WTC11 (cell line): ENCODE measurements at regions not wholly inside any gene's neighbourhood (a gene's known extent, or its start where the extent isn't known, plus 50 kb on each side); places are given as distances from the start of the nearest gene placed in this dataset.
"Not testable (repeated sequence)": the region's sequence is repeated elsewhere in the genome, so short reads cannot be mapped to it uniquely, and the experiment has no call there.

ENCODE experiments used
- ATAC-seq: fragments of 200-7000 bp; cut with Tn5 transposase; 2 replicates; pipeline ENCODE4 v1.10.0; 2021; ENCODE audit warnings: mild to moderate bottlenecking, moderate library complexity
- CTCF ChIA-PET: fragments of 300-600 bp; sonication (Branson Sonifier 250); formaldehyde crosslinking; loops from one replicate; lab custom pipeline; 2021; ENCODE audit warnings: antibody characterized with exemption; lab: Charles Lee
- POLR2A ChIA-PET: fragments of 350-600 bp; sonication (Branson Sonifier 250); formaldehyde crosslinking; loops from one replicate; lab custom pipeline; 2021; ENCODE audit warnings: antibody characterized with exemption; lab: Charles Lee
- DNase-seq: peaks from one replicate; pipeline ENCODE4 v3.0.0; 2021; ENCODE audit warnings: low spot score
- H3K27ac Mint-ChIP-seq: 2 replicates; pipeline ENCODE4 v1.8.0; 2021; ENCODE audit warnings: mixed read lengths
- H3K27me3 Mint-ChIP-seq: 2 replicates; pipeline ENCODE4 v1.8.0; 2021; ENCODE audit warnings: low read depth, mild to moderate bottlenecking, moderate library complexity, mixed read lengths
- H3K36me3 Mint-ChIP-seq: 2 replicates; pipeline ENCODE4 v1.8.0; 2021; ENCODE audit warnings: mixed read lengths
- H3K4me1 Mint-ChIP-seq: 2 replicates; pipeline ENCODE4 v1.8.0; 2022; ENCODE audit warnings: mixed read lengths
- H3K4me3 Mint-ChIP-seq: 2 replicates; pipeline ENCODE4 v1.8.0; 2021; ENCODE audit warnings: mild to moderate bottlenecking, moderate library complexity, mixed read lengths
- H3K9me3 Mint-ChIP-seq: 2 replicates; pipeline ENCODE4 v1.8.0; 2021; ENCODE audit warnings: mixed read lengths
- ETV6 ChIP-seq: sonication (generic); formaldehyde crosslinking; IDR thresholded peaks from 2 replicates; pipeline ENCODE4 v1.8.1; 2022; ENCODE audit warnings: mild to moderate bottlenecking, missing genetic modification reagents
- GTF2I ChIP-seq: fragments of 250-450 bp; sonication (Bioruptor Pico); conservative IDR thresholded peaks from 2 replicates; pipeline ENCODE4 v1.4.0; 2021; ENCODE audit warnings: mild to moderate bottlenecking
- JAZF1 ChIP-seq: fragments of 250-450 bp; sonication (Bioruptor Pico); IDR thresholded peaks from 2 replicates; pipeline ENCODE4 v1.9.0; 2021; ENCODE audit warnings: moderate library complexity, mild to moderate bottlenecking, inconsistent platforms
- MYBL2 ChIP-seq: sonication (generic); formaldehyde crosslinking; IDR thresholded peaks from 2 replicates; pipeline ENCODE4 v1.8.1; 2023; ENCODE audit warnings: mild to moderate bottlenecking, moderate library complexity, missing genetic modification reagents
- NFATC4 ChIP-seq: fragments of 250-450 bp; sonication (Bioruptor Pico); IDR thresholded peaks from 2 replicates; pipeline ENCODE4 v1.9.0; 2021; ENCODE audit warnings: mild to moderate bottlenecking
- NFE2L1 ChIP-seq: sonication (generic); formaldehyde crosslinking; IDR thresholded peaks from 2 replicates; pipeline ENCODE4 v1.8.1; 2023; ENCODE audit warnings: missing genetic modification reagents
- SOX15 ChIP-seq: fragments of 250-450 bp; sonication (Bioruptor Pico); IDR thresholded peaks from 2 replicates; pipeline ENCODE4 v1.9.0; 2021; ENCODE audit warnings: mild to moderate bottlenecking
- SP1 ChIP-seq: sonication (generic); formaldehyde crosslinking; conservative IDR thresholded peaks from 2 replicates; pipeline ENCODE4 v1.8.1; 2022; ENCODE audit warnings: missing genetic modification reagents
- ZBTB21 ChIP-seq: sonication (generic); formaldehyde crosslinking; IDR thresholded peaks from 2 replicates; pipeline ENCODE4 v1.8.1; 2023; ENCODE audit warnings: mild to moderate bottlenecking, missing genetic modification reagents, borderline replicate concordance
- ZNF121 ChIP-seq: sonication (generic); formaldehyde crosslinking; IDR thresholded peaks from 2 replicates; pipeline ENCODE4 v1.8.0; 2023; ENCODE audit warnings: missing genetic modification reagents
- ZNF317 ChIP-seq: sonication (generic); formaldehyde crosslinking; IDR thresholded peaks from 2 replicates; pipeline ENCODE4 v1.8.1; 2023; ENCODE audit warnings: low read depth, mild to moderate bottlenecking, moderate library complexity, missing genetic modification reagents, borderline replicate concordance
- ZNF416 ChIP-seq: fragments of 250-450 bp; sonication (Bioruptor Pico); IDR thresholded peaks from 2 replicates; pipeline ENCODE4 v1.9.0; 2021; ENCODE audit warnings: mild to moderate bottlenecking, inconsistent platforms
- TF ChIP-seq, protein P1 (sequence below): sonication (generic); formaldehyde crosslinking; IDR thresholded peaks from 2 replicates; pipeline ENCODE4 v1.8.0; 2022; ENCODE audit warnings: mild to moderate bottlenecking, missing genetic modification reagents
- TF ChIP-seq, protein P2 (sequence below): sonication (generic); formaldehyde crosslinking; IDR thresholded peaks from 2 replicates; pipeline ENCODE4 v1.8.0; 2023; ENCODE audit warnings: mild to moderate bottlenecking, missing genetic modification reagents
- TF ChIP-seq, protein P3 (sequence below): sonication (generic); formaldehyde crosslinking; IDR thresholded peaks from 2 replicates; pipeline ENCODE4 v1.8.1; 2023; ENCODE audit warnings: mild to moderate bottlenecking, missing genetic modification reagents
- TF ChIP-seq, protein P4 (sequence below): sonication (generic); formaldehyde crosslinking; IDR thresholded peaks from 2 replicates; pipeline ENCODE4 v1.8.0; 2023; ENCODE audit warnings: missing genetic modification reagents, mild to moderate bottlenecking, borderline replicate concordance

DNA sequence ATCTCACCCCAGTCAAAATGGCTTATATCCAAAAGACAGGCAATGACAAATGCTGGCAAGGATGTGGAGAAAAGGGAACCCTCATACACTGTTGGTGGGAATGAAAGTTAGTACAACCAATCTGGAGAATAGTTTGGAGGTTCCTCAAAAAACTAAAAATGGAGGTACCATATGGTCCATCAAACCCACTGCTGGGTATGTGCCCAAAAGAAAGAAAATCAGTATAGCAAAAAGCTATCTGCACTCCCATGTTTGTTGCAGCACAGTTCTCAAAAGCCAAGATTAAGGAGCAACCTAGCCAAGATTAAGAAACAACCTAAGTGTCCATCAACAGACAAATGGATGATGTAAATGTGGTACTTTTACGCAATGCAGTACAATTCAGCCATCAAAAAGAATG is 70.7 kb downstream of the DCAF12L1 start (continued):
- no peak for TF ChIP-seq SOX15 (CRISPR knock-in tag)
- no peak for TF ChIP-seq JAZF1 (CRISPR knock-in tag)
- TF ChIP-seq NFE2L1 (CRISPR knock-in tag) = no peak

DNA sequence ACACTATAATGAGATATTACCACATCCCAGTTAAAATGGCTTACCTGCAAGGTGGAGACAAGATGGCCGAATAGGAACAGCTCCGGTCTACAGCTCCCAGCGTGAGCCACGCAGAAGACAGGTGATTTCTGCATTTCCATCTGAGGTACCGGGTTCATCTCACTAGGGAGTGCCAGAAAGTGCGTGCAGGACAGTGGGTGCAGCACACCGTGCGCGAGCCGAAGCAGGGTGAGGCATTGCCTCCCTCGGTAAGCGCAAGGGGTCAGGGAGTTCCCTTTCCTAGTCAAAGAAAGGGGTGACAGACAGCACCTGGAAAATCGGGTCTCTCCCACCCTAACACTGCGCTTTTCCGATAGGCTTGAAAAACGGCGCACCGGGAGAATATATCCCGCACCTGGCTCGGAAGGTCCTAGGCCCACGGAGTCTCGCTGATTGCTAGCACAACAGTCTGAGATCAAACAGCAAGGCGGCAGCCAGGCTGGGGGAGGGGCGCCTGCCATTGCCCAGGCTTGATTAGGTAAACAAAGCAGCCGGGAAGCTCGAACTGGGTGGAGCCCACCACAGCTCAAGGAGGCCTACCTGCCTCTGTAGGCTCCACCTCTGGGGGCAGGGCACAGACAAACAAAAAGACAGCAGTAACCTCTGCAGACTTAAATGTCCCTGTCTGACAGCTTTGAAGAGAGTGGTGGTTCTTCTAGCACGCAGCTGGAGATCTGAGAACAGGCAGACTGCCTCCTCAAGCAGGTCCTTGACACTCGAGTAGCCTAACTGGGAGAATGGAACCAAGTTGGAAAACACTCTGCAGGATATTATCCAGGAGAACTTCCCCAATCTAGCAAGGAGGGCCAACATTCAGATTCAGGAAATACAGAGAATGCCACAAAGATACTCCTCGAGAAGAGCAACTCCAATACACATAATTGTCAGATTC is 92.5 kb downstream of the DCAF12L1 start:
- TF ChIP-seq, protein P1, sequence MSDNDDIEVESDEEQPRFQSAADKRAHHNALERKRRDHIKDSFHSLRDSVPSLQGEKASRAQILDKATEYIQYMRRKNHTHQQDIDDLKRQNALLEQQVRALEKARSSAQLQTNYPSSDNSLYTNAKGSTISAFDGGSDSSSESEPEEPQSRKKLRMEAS = 0 out of 2 replicates have a peak, but pooled peaks have one; percentile 30
- TF ChIP-seq, protein P2, sequence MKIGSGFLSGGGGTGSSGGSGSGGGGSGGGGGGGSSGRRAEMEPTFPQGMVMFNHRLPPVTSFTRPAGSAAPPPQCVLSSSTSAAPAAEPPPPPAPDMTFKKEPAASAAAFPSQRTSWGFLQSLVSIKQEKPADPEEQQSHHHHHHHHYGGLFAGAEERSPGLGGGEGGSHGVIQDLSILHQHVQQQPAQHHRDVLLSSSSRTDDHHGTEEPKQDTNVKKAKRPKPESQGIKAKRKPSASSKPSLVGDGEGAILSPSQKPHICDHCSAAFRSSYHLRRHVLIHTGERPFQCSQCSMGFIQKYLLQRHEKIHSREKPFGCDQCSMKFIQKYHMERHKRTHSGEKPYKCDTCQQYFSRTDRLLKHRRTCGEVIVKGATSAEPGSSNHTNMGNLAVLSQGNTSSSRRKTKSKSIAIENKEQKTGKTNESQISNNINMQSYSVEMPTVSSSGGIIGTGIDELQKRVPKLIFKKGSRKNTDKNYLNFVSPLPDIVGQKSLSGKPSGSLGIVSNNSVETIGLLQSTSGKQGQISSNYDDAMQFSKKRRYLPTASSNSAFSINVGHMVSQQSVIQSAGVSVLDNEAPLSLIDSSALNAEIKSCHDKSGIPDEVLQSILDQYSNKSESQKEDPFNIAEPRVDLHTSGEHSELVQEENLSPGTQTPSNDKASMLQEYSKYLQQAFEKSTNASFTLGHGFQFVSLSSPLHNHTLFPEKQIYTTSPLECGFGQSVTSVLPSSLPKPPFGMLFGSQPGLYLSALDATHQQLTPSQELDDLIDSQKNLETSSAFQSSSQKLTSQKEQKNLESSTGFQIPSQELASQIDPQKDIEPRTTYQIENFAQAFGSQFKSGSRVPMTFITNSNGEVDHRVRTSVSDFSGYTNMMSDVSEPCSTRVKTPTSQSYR (CRISPR knock-in tag) = 0 out of 2 replicates have a peak, but pooled peaks have one; percentile 47
- POLR2A ChIA-PET = not testable (repeated sequence)

DNA sequence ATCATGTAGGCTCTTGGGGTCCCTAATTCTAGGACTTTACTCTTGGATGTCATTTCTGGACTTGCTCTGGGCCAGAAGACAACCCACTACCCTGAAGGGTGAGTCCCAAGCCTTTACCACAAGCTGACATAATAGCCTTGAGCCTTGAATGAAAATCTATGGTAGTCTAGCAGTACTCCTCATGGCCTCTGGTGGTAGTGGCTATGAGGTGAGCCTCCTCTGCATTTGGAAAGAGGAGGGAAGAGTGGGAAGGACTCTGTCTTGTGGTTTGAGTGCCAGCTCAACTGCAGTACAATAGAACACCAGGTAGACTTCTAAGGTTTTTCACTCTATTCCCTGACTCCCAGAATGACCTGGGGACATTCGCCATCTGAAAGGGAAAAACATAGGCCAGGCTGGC is 96.5 kb downstream of the DCAF12L1 start:
- CTCF ChIA-PET = no interaction called here
- Mint-ChIP-seq H3K27ac (no peak overlapping the region), H3K36me3 (peaks cover 16% of the 10 kb centered on the region), H3K27me3 (no peaks in the 10 kb centered on the region), H3K4me1 (peaks cover 27% of the 10 kb centered on the region), H3K4me3 (no peak overlapping the region), H3K9me3 (peaks cover 16% of the 10 kb centered on the region)
- DNase-seq = no peak
- POLR2A ChIA-PET = no interaction called here
- ATAC-seq = peak; percentile 54; the same call in 1 of the 2 replicates
- TF ChIP-seq, protein P2 (CRISPR knock-in tag) = no peak
- TF ChIP-seq ZNF317 (CRISPR knock-in tag) = no peak
- TF ChIP-seq, protein P3, sequence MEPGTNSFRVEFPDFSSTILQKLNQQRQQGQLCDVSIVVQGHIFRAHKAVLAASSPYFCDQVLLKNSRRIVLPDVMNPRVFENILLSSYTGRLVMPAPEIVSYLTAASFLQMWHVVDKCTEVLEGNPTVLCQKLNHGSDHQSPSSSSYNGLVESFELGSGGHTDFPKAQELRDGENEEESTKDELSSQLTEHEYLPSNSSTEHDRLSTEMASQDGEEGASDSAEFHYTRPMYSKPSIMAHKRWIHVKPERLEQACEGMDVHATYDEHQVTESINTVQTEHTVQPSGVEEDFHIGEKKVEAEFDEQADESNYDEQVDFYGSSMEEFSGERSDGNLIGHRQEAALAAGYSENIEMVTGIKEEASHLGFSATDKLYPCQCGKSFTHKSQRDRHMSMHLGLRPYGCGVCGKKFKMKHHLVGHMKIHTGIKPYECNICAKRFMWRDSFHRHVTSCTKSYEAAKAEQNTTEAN (CRISPR knock-in tag) = no peak

More for the DNA sequence above, 92.5 kb downstream of the DCAF12L1 start:
- not testable (repeated sequence) for H3K27me3 Mint-ChIP-seq, H3K36me3 Mint-ChIP-seq, H3K9me3 Mint-ChIP-seq
- DNase-seq = peak; percentile 61
- H3K4me1 Mint-ChIP-seq = peaks cover 24% of the 10 kb centered on the region
- CTCF ChIA-PET = interaction anchor here (0.9 kb wide), 1 partner anchor 13 kb away, joined by 5 read pairs; no protein-coding TSS in a partner anchor
- peak; percentile 47; the same call in 1 of the 2 replicates for ATAC-seq
- peak overlapping the region; percentile 96 for H3K27ac Mint-ChIP-seq
- peak overlapping the region; percentile 92 for H3K4me3 Mint-ChIP-seq

DNA sequence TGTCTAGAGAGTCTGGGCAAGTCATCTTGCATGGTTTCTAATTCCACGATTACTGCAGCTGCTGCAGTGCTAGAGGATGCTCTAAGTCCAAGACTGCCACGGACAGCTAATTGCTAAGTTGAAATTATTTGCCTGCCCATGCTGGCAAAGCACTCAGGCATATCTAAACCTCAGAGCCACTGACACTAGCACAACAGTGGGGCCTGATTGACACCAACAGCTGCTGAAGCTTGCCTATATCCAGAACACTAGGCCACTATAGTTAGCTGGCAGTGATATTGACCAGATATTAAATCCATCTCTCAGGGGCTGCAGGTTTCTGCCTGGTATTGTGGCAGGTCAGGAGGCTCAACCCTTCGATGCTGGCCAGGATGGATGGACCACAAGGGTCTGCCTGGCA is 103.9 kb downstream of the DCAF12L1 start:
- Mint-ChIP-seq H3K4me1 (no peaks in the 10 kb centered on the region), H3K9me3 (peaks cover 41% of the 10 kb centered on the region), H3K36me3 (peaks cover 37% of the 10 kb centered on the region), H3K27me3 (no peaks in the 10 kb centered on the region), H3K27ac (no peak overlapping the region), H3K4me3 (no peak overlapping the region)
- POLR2A ChIA-PET = no interaction called here
- DNase-seq = no peak
- ATAC-seq = no peak
- CTCF ChIA-PET = no interaction called here
- TF ChIP-seq NFATC4 (CRISPR knock-in tag) (no peak), ZBTB21 (CRISPR knock-in tag) (no peak), ZNF121 (no peak), ZNF416 (CRISPR knock-in tag) (no peak), ETV6 (no peak), MYBL2 (CRISPR knock-in tag) (no peak), GTF2I (CRISPR knock-in tag) (no peak), SP1 (no peak)
- TF ChIP-seq, protein P4, sequence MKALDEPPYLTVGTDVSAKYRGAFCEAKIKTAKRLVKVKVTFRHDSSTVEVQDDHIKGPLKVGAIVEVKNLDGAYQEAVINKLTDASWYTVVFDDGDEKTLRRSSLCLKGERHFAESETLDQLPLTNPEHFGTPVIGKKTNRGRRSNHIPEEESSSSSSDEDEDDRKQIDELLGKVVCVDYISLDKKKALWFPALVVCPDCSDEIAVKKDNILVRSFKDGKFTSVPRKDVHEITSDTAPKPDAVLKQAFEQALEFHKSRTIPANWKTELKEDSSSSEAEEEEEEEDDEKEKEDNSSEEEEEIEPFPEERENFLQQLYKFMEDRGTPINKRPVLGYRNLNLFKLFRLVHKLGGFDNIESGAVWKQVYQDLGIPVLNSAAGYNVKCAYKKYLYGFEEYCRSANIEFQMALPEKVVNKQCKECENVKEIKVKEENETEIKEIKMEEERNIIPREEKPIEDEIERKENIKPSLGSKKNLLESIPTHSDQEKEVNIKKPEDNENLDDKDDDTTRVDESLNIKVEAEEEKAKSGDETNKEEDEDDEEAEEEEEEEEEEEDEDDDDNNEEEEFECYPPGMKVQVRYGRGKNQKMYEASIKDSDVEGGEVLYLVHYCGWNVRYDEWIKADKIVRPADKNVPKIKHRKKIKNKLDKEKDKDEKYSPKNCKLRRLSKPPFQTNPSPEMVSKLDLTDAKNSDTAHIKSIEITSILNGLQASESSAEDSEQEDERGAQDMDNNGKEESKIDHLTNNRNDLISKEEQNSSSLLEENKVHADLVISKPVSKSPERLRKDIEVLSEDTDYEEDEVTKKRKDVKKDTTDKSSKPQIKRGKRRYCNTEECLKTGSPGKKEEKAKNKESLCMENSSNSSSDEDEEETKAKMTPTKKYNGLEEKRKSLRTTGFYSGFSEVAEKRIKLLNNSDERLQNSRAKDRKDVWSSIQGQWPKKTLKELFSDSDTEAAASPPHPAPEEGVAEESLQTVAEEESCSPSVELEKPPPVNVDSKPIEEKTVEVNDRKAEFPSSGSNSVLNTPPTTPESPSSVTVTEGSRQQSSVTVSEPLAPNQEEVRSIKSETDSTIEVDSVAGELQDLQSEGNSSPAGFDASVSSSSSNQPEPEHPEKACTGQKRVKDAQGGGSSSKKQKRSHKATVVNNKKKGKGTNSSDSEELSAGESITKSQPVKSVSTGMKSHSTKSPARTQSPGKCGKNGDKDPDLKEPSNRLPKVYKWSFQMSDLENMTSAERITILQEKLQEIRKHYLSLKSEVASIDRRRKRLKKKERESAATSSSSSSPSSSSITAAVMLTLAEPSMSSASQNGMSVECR (CRISPR knock-in tag) = no peak
